Naive thymus-derived CD4-positive, alpha-beta T cell (primary cell): ENCODE measurements at regions not wholly inside any gene's neighbourhood (a gene's known extent, or its start where the extent isn't known, plus 50 kb on each side); places are given as distances from the start of the nearest gene placed in this dataset.

ENCODE experiments used
- ATAC-seq: fragments of 150-1000 bp; cut with Tn5 transposase; 2 replicates; pipeline ENCODE4 v1.10.0; 2021; ENCODE audit warnings: mild to moderate bottlenecking, moderate library complexity
- CTCF ChIA-PET: fragments of 350-600 bp; sonication (Branson Sonifier 250); formaldehyde crosslinking; loops from one replicate; lab custom pipeline; 2021; ENCODE audit warnings: antibody characterized with exemption; lab: Charles Lee
- POLR2A ChIA-PET: fragments of 350-600 bp; sonication (Branson Sonifier 250); formaldehyde crosslinking; loops from one replicate; lab custom pipeline; 2021; ENCODE audit warnings: antibody characterized with exemption, inconsistent platforms; lab: Charles Lee
- DNase-seq, 9 donors: peaks; one replicate each; pipeline versions ENCODE4 v3.0.0 to v3.0.0-alpha.2; 2020 to 2022; ENCODE audit warnings: mixed read lengths in 1 of 9
- H3K27ac ChIP-seq: one replicate; pipeline ENCODE4 v1.7.0; 2013; ENCODE audit warnings: mild to moderate bottlenecking, low read depth, low read length, moderate library complexity
- H3K27me3 ChIP-seq, 2 donors: one replicate each; pipeline ENCODE4 v1.7.0; 2013; ENCODE audit warnings: low read length in 2 of 2, mild to moderate bottlenecking in 2 of 2, moderate library complexity in 2 of 2; ENCODE audit not compliant: control insufficient read depth in 2 of 2, insufficient read depth in 2 of 2
- H3K36me3 ChIP-seq, 3 experiments: 1 replicate in 2 of 3; 2 replicates in 1 of 3; pipeline ENCODE4 v1.7.0; 2013; ENCODE audit warnings: low read length in 3 of 3, mild to moderate bottlenecking in 3 of 3, moderate library complexity in 1 of 3; ENCODE audit not compliant: insufficient read depth in 3 of 3, control insufficient read depth in 2 of 3
- H3K4me1 ChIP-seq, 2 donors: one replicate each; pipeline ENCODE4 v1.7.0; 2013; ENCODE audit warnings: low read length in 2 of 2, mild to moderate bottlenecking in 2 of 2, moderate library complexity in 1 of 2; ENCODE audit not compliant: control insufficient read depth in 2 of 2, insufficient read depth in 2 of 2
- H3K4me3 ChIP-seq: 2 replicates; pipeline ENCODE4 v1.7.0; 2013; ENCODE audit warnings: mild to moderate bottlenecking, low read length
- H3K9me3 ChIP-seq, 3 experiments: 1 replicate in 2 of 3; 2 replicates in 1 of 3; pipeline ENCODE4 v1.7.0; 2013; ENCODE audit warnings: low read length in 3 of 3; ENCODE audit not compliant: control insufficient read depth in 2 of 3
- H3K27ac Mint-ChIP-seq, 9 donors: one replicate each; pipeline ENCODE4 v1.8.0; 2020 to 2022; ENCODE audit warnings: mixed read lengths in 9 of 9, mild to moderate bottlenecking in 8 of 9, moderate library complexity in 5 of 9, inconsistent platforms in 2 of 9
- H3K27me3 Mint-ChIP-seq, 5 donors: one replicate each; pipeline ENCODE4 v1.8.0; 2021 to 2022; ENCODE audit warnings: mixed read lengths in 5 of 5, mild to moderate bottlenecking in 1 of 5
- H3K36me3 Mint-ChIP-seq, 5 donors: one replicate each; pipeline ENCODE4 v1.8.0; 2020 to 2022; ENCODE audit warnings: mixed read lengths in 5 of 5, mild to moderate bottlenecking in 3 of 5, inconsistent platforms in 1 of 5
- H3K4me1 Mint-ChIP-seq, 7 donors: one replicate each; pipeline ENCODE4 v1.8.0; 2020 to 2022; ENCODE audit warnings: mixed read lengths in 7 of 7, mild to moderate bottlenecking in 3 of 7, inconsistent platforms in 1 of 7
- H3K4me3 Mint-ChIP-seq, 10 donors: one replicate each; pipeline ENCODE4 v1.8.0; 2020 to 2022; ENCODE audit warnings: mild to moderate bottlenecking in 10 of 10, mixed read lengths in 10 of 10, moderate library complexity in 6 of 10, inconsistent platforms in 2 of 10
- H3K9me3 Mint-ChIP-seq, 11 donors: one replicate each; pipeline ENCODE4 v1.8.0; 2020 to 2022; ENCODE audit warnings: mixed read lengths in 11 of 11, mild to moderate bottlenecking in 4 of 11, inconsistent platforms in 1 of 11, moderate library complexity in 1 of 11
- intact Hi-C, 2 donors: fragments of 100-400 bp; cut with micrococcal nuclease; formaldehyde crosslinking; loops; one replicate each; pipeline ENCODE4 v1.15.1; 2023

DNA sequence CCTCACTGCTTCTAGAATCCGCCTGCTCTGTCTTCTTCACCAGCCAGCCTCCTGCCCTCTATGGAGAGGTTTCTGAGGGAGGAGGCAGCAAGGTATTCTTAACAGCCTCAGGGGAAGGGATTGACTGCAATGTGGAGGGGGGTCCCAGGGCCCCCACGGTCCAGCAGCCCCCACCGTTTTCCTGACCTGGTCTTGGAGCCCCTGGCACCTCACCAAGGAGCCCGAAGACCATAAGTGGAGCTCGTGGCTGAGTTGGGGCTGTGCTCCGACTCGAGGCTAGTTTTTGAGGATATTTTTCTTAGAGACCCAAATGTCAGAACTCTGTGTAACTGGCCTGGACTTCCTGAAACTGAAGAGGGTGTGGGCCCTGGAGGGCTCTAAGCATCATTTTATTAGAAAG lies 590.0 kb downstream of the BRD1 start:
- no peaks in the 10 kb centered on the region for H3K36me3 ChIP-seq
- intact Hi-C loops: no loop called here
- POLR2A ChIA-PET: no interaction called here

DNA sequence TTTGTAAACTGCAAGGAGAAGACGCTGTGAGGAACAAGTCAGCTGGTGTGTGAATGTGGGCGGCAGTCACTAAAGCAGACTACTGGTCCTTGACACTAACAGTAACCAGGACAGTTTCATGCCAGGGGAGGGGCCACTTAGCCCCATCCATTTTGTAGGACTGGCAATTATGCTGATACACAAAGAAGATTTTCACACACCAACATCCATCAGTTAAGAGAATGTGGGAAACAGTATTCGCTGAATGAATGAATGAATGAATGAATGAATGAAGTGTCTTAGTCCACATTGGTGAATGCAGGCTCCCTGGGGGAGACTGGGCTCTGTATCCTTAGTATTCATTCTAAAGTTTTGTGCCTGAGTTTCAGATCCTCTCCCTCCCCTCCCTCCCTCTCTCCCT lies 590.4 kb downstream of the BRD1 start:
- Histone ChIP-seq H3K4me3 (no peak overlapping the region), H3K27ac (no peak overlapping the region), H3K9me3 (no peaks in the 10 kb centered on the region), H3K27me3 (no peaks in the 10 kb centered on the region), H3K36me3 (no peaks in the 10 kb centered on the region), H3K4me1 (no peaks in the 10 kb centered on the region)
- no peak overlapping the region for H3K27ac Mint-ChIP-seq
- CTCF ChIA-PET: interaction anchor here (0.5 kb wide), 1 partner anchor 1180 kb away, joined by 4 read pairs; no protein-coding TSS in a partner anchor
- ATAC-seq: no peak
- no peak overlapping the region for H3K4me3 Mint-ChIP-seq
- no peak for DNase-seq
- peaks cover 0 to 4% (median 0%) of the 10 kb centered on the region in 11 donors for H3K9me3 Mint-ChIP-seq
- no peaks in the 10 kb centered on the region for H3K36me3 Mint-ChIP-seq
- intact Hi-C loops: no loop called here
- H3K27me3 Mint-ChIP-seq: peaks cover 0 to 28% (median 4%) of the 10 kb centered on the region in 5 donors
- H3K4me1 Mint-ChIP-seq: no peaks in the 10 kb centered on the region
- POLR2A ChIA-PET: no interaction called here

More for the DNA sequence above, 590.0 kb downstream of the BRD1 start:
- CTCF ChIA-PET: no interaction called here
- peaks cover 0 to 4% (median 0%) of the 10 kb centered on the region in 11 donors for H3K9me3 Mint-ChIP-seq
- Histone ChIP-seq H3K4me1 (no peaks in the 10 kb centered on the region), H3K4me3 (no peak overlapping the region), H3K27me3 (no peaks in the 10 kb centered on the region), H3K9me3 (no peaks in the 10 kb centered on the region), H3K27ac (no peak overlapping the region)
- peaks cover 0 to 28% (median 5%) of the 10 kb centered on the region in 5 donors for H3K27me3 Mint-ChIP-seq
- H3K36me3 Mint-ChIP-seq: no peaks in the 10 kb centered on the region
- ATAC-seq: no peak
- H3K27ac Mint-ChIP-seq: no peak overlapping the region
- no peak overlapping the region for H3K4me3 Mint-ChIP-seq
- DNase-seq: no peak
- no peaks in the 10 kb centered on the region for H3K4me1 Mint-ChIP-seq

DNA sequence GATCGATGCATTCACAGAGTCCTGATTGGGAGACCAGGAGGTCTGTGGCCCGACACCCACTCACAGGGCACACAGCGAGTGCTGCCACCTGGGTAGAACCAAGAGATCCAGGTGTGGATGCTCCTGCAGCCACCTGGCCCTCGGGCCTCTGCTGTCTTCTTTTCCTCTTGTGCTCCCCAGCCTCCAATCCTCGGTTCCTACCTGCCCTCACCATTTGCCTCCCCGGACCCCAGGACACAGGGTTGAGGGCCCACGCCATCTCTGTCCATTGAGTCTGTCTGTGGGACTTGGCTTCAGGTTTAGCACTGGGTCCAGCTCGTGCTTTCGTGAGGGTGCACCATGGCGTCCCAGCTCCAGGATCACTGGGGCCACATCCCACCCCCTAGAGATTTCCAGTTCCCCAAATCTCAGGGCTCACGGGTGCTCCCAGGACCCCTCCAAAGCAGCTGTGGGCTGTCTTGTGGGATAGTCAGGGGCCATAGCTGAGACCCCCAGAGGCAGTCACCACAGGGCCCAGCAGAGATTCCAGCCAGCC lies 591.1 kb downstream of the BRD1 start:
- no peaks in the 10 kb centered on the region for H3K4me1 ChIP-seq
- no peak overlapping the region for H3K27ac Mint-ChIP-seq
- no peaks in the 10 kb centered on the region for H3K9me3 Mint-ChIP-seq
- peaks cover 0 to 27% (median 5%) of the 10 kb centered on the region in 5 donors for H3K27me3 Mint-ChIP-seq
- no peak overlapping the region for H3K4me3 Mint-ChIP-seq
- no peak overlapping the region for H3K27ac ChIP-seq
- POLR2A ChIA-PET: no interaction called here
- ATAC-seq (no peak), DNase-seq (no peak)
- H3K36me3 Mint-ChIP-seq: no peaks in the 10 kb centered on the region
- no peaks in the 10 kb centered on the region for H3K36me3 ChIP-seq
- no peaks in the 10 kb centered on the region for H3K9me3 ChIP-seq
- no peaks in the 10 kb centered on the region for H3K27me3 ChIP-seq
- intact Hi-C loops: no loop called here
- no peaks in the 10 kb centered on the region for H3K4me1 Mint-ChIP-seq
- CTCF ChIA-PET: interaction anchor here (0.5 kb wide), 1 partner anchor 1180 kb away, joined by 4 read pairs; no protein-coding TSS in a partner anchor
- no peak overlapping the region for H3K4me3 ChIP-seq

DNA sequence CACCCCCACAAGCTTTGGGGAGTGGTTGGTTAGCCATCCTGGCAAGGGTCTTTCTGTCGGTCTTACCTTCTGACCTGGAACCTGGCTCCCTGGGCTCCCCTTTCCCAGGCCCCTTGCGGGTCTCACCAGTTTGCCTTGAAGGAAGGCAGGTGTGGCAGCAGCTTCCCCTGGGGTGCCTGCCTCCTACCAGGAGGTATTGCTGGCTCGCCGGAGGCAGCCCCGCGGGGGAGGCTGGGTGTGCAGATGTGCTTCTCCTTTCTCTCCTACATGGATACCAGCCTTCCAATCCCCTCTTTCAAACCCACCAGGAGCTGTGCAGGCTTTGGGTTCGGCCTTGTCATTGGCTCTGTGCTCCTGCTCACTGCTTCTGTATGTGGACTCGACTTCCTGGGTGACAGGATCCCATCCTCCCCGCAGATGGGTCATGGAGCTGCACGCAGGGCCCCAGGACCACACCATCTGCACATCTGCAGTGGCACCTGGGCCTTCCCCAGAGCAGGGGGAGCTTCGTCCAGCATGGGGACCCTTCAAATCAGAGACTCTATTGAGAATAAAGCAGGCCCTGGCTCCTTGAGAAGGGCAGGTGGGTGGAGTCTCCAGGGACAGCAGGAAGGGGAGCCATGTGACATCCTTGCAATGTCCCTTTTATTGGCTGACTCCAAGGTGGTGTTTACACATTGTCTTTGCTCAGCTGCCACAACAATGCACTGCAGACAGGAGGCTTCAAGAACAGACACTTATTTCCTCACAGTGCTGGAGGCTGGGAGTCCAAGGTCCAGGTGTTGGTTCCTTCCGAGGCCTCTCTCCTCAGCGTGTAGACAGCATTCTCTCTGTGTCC lies 592.0 kb downstream of the BRD1 start:
- CTCF ChIA-PET: no interaction called here
- H3K4me1 ChIP-seq: no peaks in the 10 kb centered on the region
- Mint-ChIP-seq H3K27me3 (peaks cover 0 to 21% (median 6%) of the 10 kb centered on the region in 5 donors), H3K9me3 (no peaks in the 10 kb centered on the region), H3K27ac (no peak overlapping the region), H3K4me1 (no peaks in the 10 kb centered on the region), H3K4me3 (no peak overlapping the region), H3K36me3 (no peaks in the 10 kb centered on the region)
- ATAC-seq (no peak), DNase-seq (no peak)
- no peak overlapping the region for H3K4me3 ChIP-seq
- POLR2A ChIA-PET: no interaction called here
- no peaks in the 10 kb centered on the region for H3K27me3 ChIP-seq
- no peaks in the 10 kb centered on the region for H3K36me3 ChIP-seq
- intact Hi-C loops: no loop called here
- no peak overlapping the region for H3K27ac ChIP-seq
- H3K9me3 ChIP-seq: no peaks in the 10 kb centered on the region

DNA sequence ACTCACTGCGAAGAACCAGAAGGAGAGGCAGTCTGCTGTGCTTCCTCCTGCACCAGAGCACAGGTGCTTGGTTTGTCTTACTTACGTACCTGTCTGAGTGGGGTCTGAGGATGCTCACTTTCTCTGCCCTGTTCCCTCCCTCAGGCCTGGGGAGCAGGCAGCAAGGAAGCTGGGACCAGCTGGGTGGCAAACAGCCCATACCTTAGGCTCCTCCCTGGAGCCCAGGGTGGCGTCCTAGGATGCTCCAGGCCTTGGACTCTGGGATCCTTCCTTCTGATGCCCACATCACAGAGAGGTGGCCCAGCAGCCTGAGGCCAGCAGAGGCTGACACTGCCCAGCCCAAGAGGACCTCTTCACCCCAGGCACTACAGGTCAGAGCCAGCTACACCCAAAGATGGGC lies 593.2 kb downstream of the BRD1 start:
- Mint-ChIP-seq H3K4me1 (peaks cover 0 to 1% (median 0%) of the 10 kb centered on the region in 7 donors), H3K9me3 (peaks cover 0 to 3% (median 0%) of the 10 kb centered on the region in 11 donors), H3K36me3 (no peaks in the 10 kb centered on the region), H3K27me3 (peaks cover 0 to 18% (median 5%) of the 10 kb centered on the region in 5 donors), H3K4me3 (no peak overlapping the region), H3K27ac (no peak overlapping the region)
- ATAC-seq (no peak), DNase-seq (no peak)
- Histone ChIP-seq H3K4me3 (no peak overlapping the region), H3K9me3 (no peaks in the 10 kb centered on the region), H3K27ac (no peak overlapping the region), H3K36me3 (no peaks in the 10 kb centered on the region), H3K27me3 (no peaks in the 10 kb centered on the region), H3K4me1 (no peaks in the 10 kb centered on the region)
- ChIA-PET CTCF (no interaction called here), POLR2A (no interaction called here)
- intact Hi-C loops: no loop called here

DNA sequence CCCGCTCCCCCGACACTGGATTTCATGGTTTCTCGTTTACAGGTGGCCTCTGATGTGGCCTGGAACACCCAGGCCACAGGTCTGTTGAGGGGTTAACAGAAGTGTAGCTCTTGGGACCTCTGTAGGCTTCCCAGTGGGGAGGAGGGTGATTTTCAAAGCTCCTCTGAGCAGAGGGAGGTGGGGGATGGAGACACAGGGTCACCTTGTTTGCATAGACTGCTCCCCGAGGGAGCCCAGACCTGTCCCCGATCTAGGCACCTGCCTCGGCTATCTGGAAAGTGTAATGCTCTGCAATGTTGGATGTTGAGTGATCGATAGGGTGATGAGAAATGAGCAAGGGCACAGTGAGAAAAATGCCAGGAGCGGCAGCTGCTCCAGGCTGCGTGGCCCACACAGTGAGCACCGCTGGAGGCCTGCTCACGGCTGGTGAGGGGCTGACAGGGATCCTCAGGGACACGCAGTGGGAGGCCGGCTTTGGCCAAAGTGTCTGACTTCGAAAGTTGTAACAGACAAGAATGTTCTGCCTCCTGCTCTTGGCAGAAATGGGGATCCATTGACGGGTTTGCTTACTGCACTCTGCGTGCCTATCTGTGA lies 594.1 kb downstream of the BRD1 start:
- intact Hi-C loops: no loop called here
- Mint-ChIP-seq H3K4me3 (no peak overlapping the region), H3K27me3 (peaks cover 0 to 18% (median 5%) of the 10 kb centered on the region in 5 donors), H3K36me3 (no peaks in the 10 kb centered on the region), H3K9me3 (peaks cover 0 to 3% (median 0%) of the 10 kb centered on the region in 11 donors), H3K27ac (no peak overlapping the region), H3K4me1 (peaks cover 0 to 1% (median 0%) of the 10 kb centered on the region in 7 donors)
- Histone ChIP-seq H3K27ac (no peak overlapping the region), H3K4me3 (no peak overlapping the region), H3K36me3 (no peaks in the 10 kb centered on the region), H3K9me3 (no peaks in the 10 kb centered on the region), H3K27me3 (no peaks in the 10 kb centered on the region), H3K4me1 (no peaks in the 10 kb centered on the region)
- POLR2A ChIA-PET: no interaction called here
- no peak for DNase-seq
- CTCF ChIA-PET: no interaction called here
- no peak for ATAC-seq
